GM12892 (cell line): ENCODE measurements at regions not wholly inside any gene's neighbourhood (a gene's known extent, or its start where the extent isn't known, plus 50 kb on each side); places are given as distances from the start of the nearest gene placed in this dataset.

Source experiments
- POLR2A ChIP-seq: IDR thresholded peaks from 2 replicates; pipeline ENCODE4 v1.6.1; 2011; ENCODE audit warnings: low read depth, low read length, control low read depth
- TAF1 ChIP-seq: IDR thresholded peaks from 2 replicates; pipeline ENCODE4 v1.6.1; 2011; ENCODE audit warnings: low read depth, mild to moderate bottlenecking, control low read depth, low read length, borderline replicate concordance

- no peak for TF ChIP-seq TAF1
- TF ChIP-seq POLR2A = no peak
Observed at GRCh38 chr19:27674701-27675100, 1538.2 kb downstream of the UQCRFS1 start.
